HG03135 (cell line): ENCODE measurements at regions not wholly inside any gene's neighbourhood (a gene's known extent, or its start where the extent isn't known, plus 50 kb on each side); places are given as distances from the start of the nearest gene placed in this dataset.
"Not testable (repeated sequence)": the region's sequence is repeated elsewhere in the genome, so short reads cannot be mapped to it uniquely, and the experiment has no call there.

Source experiments
- ATAC-seq: cut with Tn5 transposase; IDR thresholded peaks from one replicate; pipeline ENCODE4 v1.9.1; 2021; ENCODE audit warnings: mild to moderate bottlenecking, moderate library complexity; ENCODE audit not compliant: unreplicated experiment

- ATAC-seq: peak; percentile 52
Measured at GRCh38 chr5:97476852-97477534, 293.9 kb upstream of the RIOK2 start.

- ATAC-seq: no peak
Measured at GRCh38 chr5:97478483-97478882, 295.4 kb upstream of the RIOK2 start.

- no peak for ATAC-seq
Measured at GRCh38 chr5:97480313-97480712, 297.3 kb upstream of the RIOK2 start.

GRCh38 chr5:97488126-97488668 is 305.1 kb upstream of the RIOK2 start:
- no peak for ATAC-seq

- ATAC-seq: no peak
Measured at GRCh38 chr5:97489010-97489840, 306.2 kb upstream of the RIOK2 start.

GRCh38 chr5:97494465-97494864 is 311.4 kb upstream of the RIOK2 start:
- no peak for ATAC-seq

GRCh38 chr5:97495301-97495700 is 312.3 kb upstream of the RIOK2 start:
- no peak for ATAC-seq

GRCh38 chr5:97496037-97496436 is 313.0 kb upstream of the RIOK2 start:
- no peak for ATAC-seq

GRCh38 chr5:97498657-97499056 is 315.6 kb upstream of the RIOK2 start:
- no peak for ATAC-seq

GRCh38 chr5:97499605-97500004 is 316.6 kb upstream of the RIOK2 start:
- ATAC-seq: no peak

GRCh38 chr5:97501286-97501964 is 318.4 kb upstream of the RIOK2 start:
- no peak for ATAC-seq

- ATAC-seq: no peak
Measured at GRCh38 chr5:97501965-97502305, 318.9 kb upstream of the RIOK2 start.

GRCh38 chr5:97508864-97509263 is 325.8 kb upstream of the RIOK2 start:
- ATAC-seq: no peak

- ATAC-seq: not testable (repeated sequence)
Measured at GRCh38 chr5:97519565-97519964, 336.5 kb upstream of the RIOK2 start.

GRCh38 chr5:97523336-97523735 is 340.3 kb upstream of the RIOK2 start:
- ATAC-seq: not testable (repeated sequence)

GRCh38 chr5:97525780-97526179 is 342.7 kb upstream of the RIOK2 start:
- no peak for ATAC-seq

GRCh38 chr5:97528941-97529340 is 345.9 kb upstream of the RIOK2 start:
- ATAC-seq: no peak

GRCh38 chr5:97529354-97529985 is 346.4 kb upstream of the RIOK2 start:
- ATAC-seq: no peak

GRCh38 chr5:97531549-97531948 is 348.5 kb upstream of the RIOK2 start:
- peak; percentile 86 for ATAC-seq

GRCh38 chr5:97534166-97534565 is 351.1 kb upstream of the RIOK2 start:
- peak; percentile 64 for ATAC-seq

GRCh38 chr5:97536683-97537082 is 353.6 kb upstream of the RIOK2 start:
- no peak for ATAC-seq
